ENCODE measurements at regions not wholly inside any gene's neighbourhood (a gene's known extent, or its start where the extent isn't known, plus 50 kb on each side); places are given as distances from the start of the nearest gene placed in this dataset.

- peak; percentile 65 for ATAC-seq
- Mint-ChIP-seq H3K27me3 (ENCODE audit: low read depth) (peaks cover 5% of the 10 kb centered on the region), H3K9me3 (ENCODE audit: insufficient read depth) (no peaks in the 10 kb centered on the region), H3K4me1 (ENCODE audit: low read depth) (peaks cover 17% of the 10 kb centered on the region), H3K36me3 (ENCODE audit: low read depth) (no peaks in the 10 kb centered on the region), H3K4me3 (no peak overlapping the region), H3K27ac (peak overlapping the region; percentile 79)
- ChIA-PET POLR2A (no interaction called here), CTCF (no interaction called here)
- DNase-seq = peak; percentile 58
Measured at GRCh38 chr5:82620957-82621600, 342.9 kb upstream of the RPS23 start.

- CTCF ChIA-PET = no interaction called here
- no peaks in the 10 kb centered on the region for H3K9me3 Mint-ChIP-seq (ENCODE audit: insufficient read depth)
- ATAC-seq = no peak
- no peak for DNase-seq
- no peak overlapping the region for H3K27ac Mint-ChIP-seq
- peaks cover 5% of the 10 kb centered on the region for H3K27me3 Mint-ChIP-seq (ENCODE audit: low read depth)
- POLR2A ChIA-PET = no interaction called here
- no peaks in the 10 kb centered on the region for H3K36me3 Mint-ChIP-seq (ENCODE audit: low read depth)
- no peak overlapping the region for H3K4me3 Mint-ChIP-seq
- peaks cover 17% of the 10 kb centered on the region for H3K4me1 Mint-ChIP-seq (ENCODE audit: low read depth)
Measured at GRCh38 chr5:82619097-82619496, 340.9 kb upstream of the RPS23 start.

GRCh38 chr5:82614706-82615105 is 336.6 kb upstream of the RPS23 start:
- Mint-ChIP-seq H3K27ac (no peak overlapping the region), H3K27me3 (ENCODE audit: low read depth) (no peaks in the 10 kb centered on the region), H3K4me3 (no peak overlapping the region), H3K4me1 (ENCODE audit: low read depth) (no peaks in the 10 kb centered on the region), H3K9me3 (ENCODE audit: insufficient read depth) (no peaks in the 10 kb centered on the region), H3K36me3 (ENCODE audit: low read depth) (no peaks in the 10 kb centered on the region)
- POLR2A ChIA-PET = no interaction called here
- DNase-seq (no peak), ATAC-seq (no peak)
- CTCF ChIA-PET = interaction anchor here (0.6 kb wide), 1 partner anchor 190 kb away, joined by 4 read pairs; no protein-coding TSS in a partner anchor

GRCh38 chr5:82613891-82614290 is 335.7 kb upstream of the RPS23 start:
- ATAC-seq = no peak
- no peak for DNase-seq
- H3K9me3 Mint-ChIP-seq (ENCODE audit: insufficient read depth) = no peaks in the 10 kb centered on the region
- no peak overlapping the region for H3K4me3 Mint-ChIP-seq
- H3K4me1 Mint-ChIP-seq (ENCODE audit: low read depth) = no peaks in the 10 kb centered on the region
- CTCF ChIA-PET = no interaction called here
- H3K36me3 Mint-ChIP-seq (ENCODE audit: low read depth) = no peaks in the 10 kb centered on the region
- POLR2A ChIA-PET = no interaction called here
- H3K27me3 Mint-ChIP-seq (ENCODE audit: low read depth) = peaks cover 2% of the 10 kb centered on the region
- H3K27ac Mint-ChIP-seq = no peak overlapping the region

- no peak overlapping the region for H3K27ac Mint-ChIP-seq
- POLR2A ChIA-PET = no interaction called here
- CTCF ChIA-PET = no interaction called here
- DNase-seq (no peak), ATAC-seq (no peak)
- H3K9me3 Mint-ChIP-seq (ENCODE audit: insufficient read depth) = peaks cover 9% of the 10 kb centered on the region
- H3K36me3 Mint-ChIP-seq (ENCODE audit: low read depth) = no peaks in the 10 kb centered on the region
- H3K27me3 Mint-ChIP-seq (ENCODE audit: low read depth) = peaks cover 4% of the 10 kb centered on the region
- no peak overlapping the region for H3K4me3 Mint-ChIP-seq
- peaks cover 4% of the 10 kb centered on the region for H3K4me1 Mint-ChIP-seq (ENCODE audit: low read depth)
Measured at GRCh38 chr5:82610686-82611085, 332.5 kb upstream of the RPS23 start.

GRCh38 chr5:82605441-82605973 is 327.4 kb upstream of the RPS23 start:
- H3K36me3 Mint-ChIP-seq (ENCODE audit: low read depth) = no peaks in the 10 kb centered on the region
- H3K9me3 Mint-ChIP-seq (ENCODE audit: insufficient read depth) = peaks cover 9% of the 10 kb centered on the region
- DNase-seq = no peak
- H3K4me3 Mint-ChIP-seq = no peak overlapping the region
- H3K27me3 Mint-ChIP-seq (ENCODE audit: low read depth) = peaks cover 11% of the 10 kb centered on the region
- H3K4me1 Mint-ChIP-seq (ENCODE audit: low read depth) = peaks cover 4% of the 10 kb centered on the region
- ChIA-PET POLR2A (no interaction called here), CTCF (no interaction called here)
- no peak for ATAC-seq
- H3K27ac Mint-ChIP-seq = no peak overlapping the region

- peaks cover 11% of the 10 kb centered on the region for H3K27me3 Mint-ChIP-seq (ENCODE audit: low read depth)
- DNase-seq = no peak
- H3K36me3 Mint-ChIP-seq (ENCODE audit: low read depth) = no peaks in the 10 kb centered on the region
- no peak overlapping the region for H3K27ac Mint-ChIP-seq
- ATAC-seq = no peak
- ChIA-PET CTCF (interaction anchor here (0.7 kb wide), 1 partner anchor 252 kb away, joined by 3 read pairs; no protein-coding TSS in a partner anchor), POLR2A (no interaction called here)
- peaks cover 9% of the 10 kb centered on the region for H3K9me3 Mint-ChIP-seq (ENCODE audit: insufficient read depth)
- no peak overlapping the region for H3K4me3 Mint-ChIP-seq
- peaks cover 4% of the 10 kb centered on the region for H3K4me1 Mint-ChIP-seq (ENCODE audit: low read depth)
Measured at GRCh38 chr5:82603033-82603987, 325.2 kb upstream of the RPS23 start.

GRCh38 chr5:82601861-82602260 is 323.7 kb upstream of the RPS23 start:
- Mint-ChIP-seq H3K4me3 (no peak overlapping the region), H3K9me3 (ENCODE audit: insufficient read depth) (no peaks in the 10 kb centered on the region), H3K4me1 (ENCODE audit: low read depth) (no peaks in the 10 kb centered on the region), H3K27me3 (ENCODE audit: low read depth) (peaks cover 9% of the 10 kb centered on the region), H3K27ac (no peak overlapping the region), H3K36me3 (ENCODE audit: low read depth) (no peaks in the 10 kb centered on the region)
- DNase-seq (no peak), ATAC-seq (no peak)
- ChIA-PET CTCF (no interaction called here), POLR2A (no interaction called here)

GRCh38 chr5:82601077-82601476 is 322.9 kb upstream of the RPS23 start:
- POLR2A ChIA-PET = no interaction called here
- Mint-ChIP-seq H3K9me3 (ENCODE audit: insufficient read depth) (no peaks in the 10 kb centered on the region), H3K27me3 (ENCODE audit: low read depth) (peaks cover 9% of the 10 kb centered on the region), H3K4me3 (no peak overlapping the region), H3K36me3 (ENCODE audit: low read depth) (no peaks in the 10 kb centered on the region), H3K27ac (no peak overlapping the region), H3K4me1 (ENCODE audit: low read depth) (no peaks in the 10 kb centered on the region)
- DNase-seq = no peak
- ATAC-seq = no peak
- CTCF ChIA-PET = no interaction called here

- H3K27ac Mint-ChIP-seq = no peak overlapping the region
- POLR2A ChIA-PET = no interaction called here
- H3K4me3 Mint-ChIP-seq = no peak overlapping the region
- ATAC-seq (no peak), DNase-seq (no peak)
- no peaks in the 10 kb centered on the region for H3K9me3 Mint-ChIP-seq (ENCODE audit: insufficient read depth)
- peaks cover 9% of the 10 kb centered on the region for H3K27me3 Mint-ChIP-seq (ENCODE audit: low read depth)
- no peaks in the 10 kb centered on the region for H3K4me1 Mint-ChIP-seq (ENCODE audit: low read depth)
- CTCF ChIA-PET = no interaction called here
- H3K36me3 Mint-ChIP-seq (ENCODE audit: low read depth) = no peaks in the 10 kb centered on the region
Measured at GRCh38 chr5:82599692-82600091, 321.5 kb upstream of the RPS23 start.

GRCh38 chr5:82599030-82599429 is 320.9 kb upstream of the RPS23 start:
- no peaks in the 10 kb centered on the region for H3K36me3 Mint-ChIP-seq (ENCODE audit: low read depth)
- H3K27me3 Mint-ChIP-seq (ENCODE audit: low read depth) = peaks cover 9% of the 10 kb centered on the region
- DNase-seq (no peak), ATAC-seq (no peak)
- ChIA-PET POLR2A (no interaction called here), CTCF (no interaction called here)
- H3K4me1 Mint-ChIP-seq (ENCODE audit: low read depth) = no peaks in the 10 kb centered on the region
- no peak overlapping the region for H3K27ac Mint-ChIP-seq
- H3K4me3 Mint-ChIP-seq = no peak overlapping the region
- no peaks in the 10 kb centered on the region for H3K9me3 Mint-ChIP-seq (ENCODE audit: insufficient read depth)

GRCh38 chr5:82597437-82597836 is 319.3 kb upstream of the RPS23 start:
- H3K36me3 Mint-ChIP-seq (ENCODE audit: low read depth) = no peaks in the 10 kb centered on the region
- no peak overlapping the region for H3K4me3 Mint-ChIP-seq
- ChIA-PET CTCF (no interaction called here), POLR2A (no interaction called here)
- peaks cover 15% of the 10 kb centered on the region for H3K27me3 Mint-ChIP-seq (ENCODE audit: low read depth)
- ATAC-seq = no peak
- no peak overlapping the region for H3K27ac Mint-ChIP-seq
- DNase-seq = no peak
- no peaks in the 10 kb centered on the region for H3K4me1 Mint-ChIP-seq (ENCODE audit: low read depth)
- H3K9me3 Mint-ChIP-seq (ENCODE audit: insufficient read depth) = no peaks in the 10 kb centered on the region

Data from activated CD8-positive, alpha-beta T cell treated with anti-CD3 and anti-CD28 coated beads, Interleukin-2, amount 10 ng/mL, durations not matched to agents 7 days and 5 days (primary cell).